H1 (cell line): ENCODE measurements at regions not wholly inside any gene's neighbourhood (a gene's known extent, or its start where the extent isn't known, plus 50 kb on each side); places are given as distances from the start of the nearest gene placed in this dataset.

ENCODE experiments used
- CTCF ChIA-PET: fragments of 300-600 bp; sonication (Branson Sonifier 250); formaldehyde crosslinking; loops from one replicate; lab custom pipeline; 2021; ENCODE audit not compliant: partially characterized antibody; lab: Charles Lee
- POLR2A ChIA-PET: fragments of 300-600 bp; sonication (Branson Sonifier 250); formaldehyde crosslinking; loops from one replicate; lab custom pipeline; 2021; ENCODE audit warnings: inconsistent platforms; ENCODE audit not compliant: partially characterized antibody; lab: Charles Lee
- DNase-seq, 2 experiments: peaks; one replicate each; pipeline versions ENCODE4 v3.0.0 to v3.0.0-alpha.2; 2010 to 2022; ENCODE audit warnings: low spot score in 2 of 2, low read depth in 1 of 2, mixed read lengths in 1 of 2
- FAIRE-seq: peaks from 2 replicates; lab custom pipeline; 2011; peaks lifted over from hg19 to GRCh38; lab: Jason Lieb, UNC
- H2AFZ ChIP-seq: 2 replicates; pipeline ENCODE4 v1.8.1; 2012; ENCODE audit warnings: low read length, inconsistent platforms
- H2AK5ac ChIP-seq: 2 replicates; pipeline ENCODE4 v1.6.1; 2013; ENCODE audit warnings: low read depth, low read length
- H2BK120ac ChIP-seq: replicated peaks from 2 replicates; pipeline ENCODE3; 2013; ENCODE audit warnings: low read depth, low read length, inconsistent platforms
- H2BK12ac ChIP-seq: 2 replicates; pipeline ENCODE4 v1.6.1; 2013; ENCODE audit warnings: low read depth, low read length
- H2BK15ac ChIP-seq: 2 replicates; pipeline ENCODE4 v1.6.1; 2013; ENCODE audit warnings: low read length
- H2BK20ac ChIP-seq: 2 replicates; pipeline ENCODE4 v1.6.1; 2013; ENCODE audit warnings: low read length
- H2BK5ac ChIP-seq: 2 replicates; pipeline ENCODE4 v1.6.1; 2013; ENCODE audit warnings: low read depth, low read length
- H3K14ac ChIP-seq: 2 replicates; pipeline ENCODE4 v1.6.1; 2013; ENCODE audit warnings: inconsistent platforms; ENCODE audit not compliant: insufficient read length
- H3K18ac ChIP-seq: 2 replicates; pipeline ENCODE4 v1.6.1; 2013; ENCODE audit warnings: low read length; ENCODE audit errors: extremely low read depth
- H3K23ac ChIP-seq: 2 replicates; pipeline ENCODE4 v1.6.1; 2013; ENCODE audit warnings: inconsistent platforms; ENCODE audit not compliant: insufficient read length
- H3K23me2 ChIP-seq: 2 replicates; pipeline ENCODE4 v1.6.1; 2013; ENCODE audit warnings: low read depth, low read length
- H3K27ac ChIP-seq: 2 replicates; pipeline ENCODE4 v1.6.1; 2011; ENCODE audit warnings: low read depth, low read length, inconsistent platforms
- H3K27me3 ChIP-seq, 4 experiments: replicated peaks in 1 of 4; 1 replicate in 1 of 4; 2 replicates in 3 of 4; pipeline versions ENCODE4 v1.6.1 to v1.8.1; 2011 to 2013; ENCODE audit warnings: low read length in 3 of 4, mild to moderate bottlenecking in 3 of 4, inconsistent platforms in 2 of 4, mixed read lengths in 2 of 4, moderate library complexity in 1 of 4; ENCODE audit not compliant: control insufficient read depth in 3 of 4, insufficient read depth in 3 of 4; ENCODE audit errors: extremely low read depth in 1 of 4
- H3K36me3 ChIP-seq, 4 experiments: 2 replicates each; pipeline versions ENCODE4 v1.6.1 to v1.8.1; 2011 to 2013; ENCODE audit warnings: mild to moderate bottlenecking in 4 of 4, low read length in 3 of 4, moderate library complexity in 2 of 4, control low read depth in 1 of 4, inconsistent platforms in 1 of 4; ENCODE audit not compliant: insufficient read depth in 4 of 4, control insufficient read depth in 2 of 4
- H3K4ac ChIP-seq: replicated peaks from 2 replicates; pipeline ENCODE3; 2013; ENCODE audit warnings: low read length, low read depth, mixed read lengths, inconsistent platforms; ENCODE audit not compliant: insufficient read length
- H3K4me1 ChIP-seq, 4 experiments: replicated peaks in 1 of 4; 1 replicate in 1 of 4; 2 replicates in 3 of 4; pipeline versions ENCODE4 v1.6.1 to v1.8.1; 2011 to 2013; ENCODE audit warnings: low read length in 3 of 4, inconsistent platforms in 2 of 4, mixed read lengths in 1 of 4; ENCODE audit not compliant: insufficient read depth in 4 of 4, control insufficient read depth in 3 of 4
- H3K4me2 ChIP-seq, 2 experiments: 2 replicates each; pipeline versions ENCODE4 v1.6.1 to v1.8.1; 2011 to 2013; ENCODE audit warnings: low read depth in 2 of 2, low read length in 2 of 2, control low read depth in 1 of 2, inconsistent platforms in 1 of 2, mild to moderate bottlenecking in 1 of 2; ENCODE audit not compliant: insufficient read depth in 1 of 2
- H3K4me3 ChIP-seq, 4 experiments: fragments of 200-600, 300-600 bp in 1 of 4; sonication (generic), shearing (Covaris generic), sonication (Bioruptor Twin) in 1 of 4; 2 replicates each; pipeline versions ENCODE4 v1.5.1 to v1.8.1; 2011 to 2016; ENCODE audit warnings: low read length in 4 of 4, low read depth in 3 of 4, control low read depth in 2 of 4, inconsistent platforms in 2 of 4, mild to moderate bottlenecking in 2 of 4, mixed read lengths in 1 of 4, moderate library complexity in 1 of 4; ENCODE audit not compliant: insufficient read depth in 2 of 4; ENCODE audit errors: extremely low read depth in 1 of 4
- H3K56ac ChIP-seq: replicated peaks from 2 replicates; pipeline ENCODE3; 2013; ENCODE audit warnings: low read depth, mild to moderate bottlenecking, mixed read lengths, low read length, inconsistent platforms; ENCODE audit not compliant: insufficient read length
- H3K79me1 ChIP-seq: 2 replicates; pipeline ENCODE4 v1.6.1; 2013; ENCODE audit warnings: low read depth, low read length, control low read depth
- H3K79me2 ChIP-seq, 2 experiments: 2 replicates each; pipeline versions ENCODE4 v1.6.1 to v1.8.1; 2012 to 2013; ENCODE audit warnings: low read length in 2 of 2, mild to moderate bottlenecking in 2 of 2, inconsistent platforms in 1 of 2; ENCODE audit not compliant: insufficient read depth in 2 of 2, control insufficient read depth in 1 of 2
- H3K9ac ChIP-seq, 4 experiments: replicated peaks in 1 of 4; 1 replicate in 1 of 4; 2 replicates in 3 of 4; pipeline versions ENCODE4 v1.6.1 to v1.8.1; 2011 to 2013; ENCODE audit warnings: low read depth in 3 of 4, low read length in 3 of 4, control low read depth in 2 of 4, mild to moderate bottlenecking in 2 of 4, moderate library complexity in 2 of 4, inconsistent platforms in 1 of 4; ENCODE audit errors: extremely low read depth in 1 of 4
- H3K9me3 ChIP-seq, 2 experiments: 2 replicates each; pipeline versions ENCODE4 v1.6.1 to v1.8.1; 2012 to 2013; ENCODE audit warnings: mild to moderate bottlenecking in 2 of 2, moderate library complexity in 2 of 2, control low read depth in 1 of 2, inconsistent platforms in 1 of 2, low read depth in 1 of 2, low read length in 1 of 2, mixed read lengths in 1 of 2; ENCODE audit not compliant: insufficient read depth in 2 of 2
- H4K20me1 ChIP-seq, 2 experiments: replicated peaks in 1 of 2; 2 replicates each; pipeline versions ENCODE3 to v1.8.1; 2011 to 2013; ENCODE audit warnings: inconsistent platforms in 2 of 2, low read length in 2 of 2, mild to moderate bottlenecking in 1 of 2; ENCODE audit not compliant: insufficient read depth in 2 of 2, control insufficient read depth in 1 of 2
- H4K5ac ChIP-seq: 2 replicates; pipeline ENCODE4 v1.6.1; 2013; ENCODE audit warnings: low read length, low read depth, mixed read lengths, inconsistent platforms; ENCODE audit not compliant: insufficient read length
- H4K8ac ChIP-seq: 2 replicates; pipeline ENCODE4 v1.8.0; 2013; ENCODE audit warnings: mild to moderate bottlenecking, moderate library complexity, low read length, inconsistent platforms; ENCODE audit not compliant: insufficient read depth; ENCODE audit errors: extremely low read depth
- H4K91ac ChIP-seq: replicated peaks from 2 replicates; pipeline ENCODE3; 2013; ENCODE audit warnings: low read length, mixed read lengths, inconsistent platforms; ENCODE audit not compliant: insufficient read length
- TAF1 ChIP-seq: IDR thresholded peaks from 2 replicates; pipeline ENCODE4 v1.6.1; 2011; ENCODE audit warnings: mild to moderate bottlenecking, low read depth, low read length
- WGBS, 2 experiments: shearing (Covaris generic) in 1 of 2; methylation state at CpG; one replicate each; pipeline versions ENCODE4 v1.1.6 to v1.1.7; 2013 to 2015; ENCODE audit warnings: low lambda C conversion rate in 2 of 2, mixed read lengths in 2 of 2, inconsistent platforms in 1 of 2, low coverage in 1 of 2, missing lambda C conversion rate in 1 of 2; ENCODE audit not compliant: insufficient replicate concordance in 2 of 2, insufficient coverage in 1 of 2, insufficient read length in 1 of 2; ENCODE audit errors: extremely low coverage in 1 of 2, missing lambda C conversion rate in 1 of 2; 5-methylcytosine and 5-hydroxymethylcytosine counted together
- TF ChIP-seq, protein P1 (sequence below): IDR thresholded peaks from 2 replicates; pipeline ENCODE4 v1.6.1; 2012; ENCODE audit warnings: inconsistent platforms

DNA sequence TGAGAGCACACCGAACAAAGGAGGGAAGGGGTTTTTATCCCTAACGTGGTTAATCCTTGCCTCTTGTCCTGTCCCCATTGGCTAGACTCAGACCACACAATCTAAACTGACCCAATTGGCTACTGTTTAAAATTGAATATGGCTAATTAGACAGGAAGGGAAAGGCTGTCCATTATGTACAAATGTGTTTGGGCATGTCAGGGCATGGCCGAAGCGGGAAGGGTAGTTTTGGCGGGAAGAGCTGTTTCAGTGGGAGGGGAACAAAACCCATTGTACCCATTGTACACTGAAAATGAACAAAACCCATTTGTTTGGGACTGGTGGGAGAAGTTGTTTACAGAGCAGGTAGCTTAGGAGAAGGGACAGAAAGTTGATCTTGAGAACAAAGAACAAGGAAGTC lies 330.9 kb upstream of the POU1F1 start:
- Histone ChIP-seq H3K4me3 (no peak overlapping the region), H3K9me3 (no peaks in the 10 kb centered on the region), H3K4ac (no peak overlapping the region), H4K20me1 (no peaks in the 10 kb centered on the region), H3K9ac (no peak overlapping the region), H2AK5ac (no peak overlapping the region), H2BK20ac (no peak overlapping the region), H3K79me2 (no peaks in the 10 kb centered on the region), H4K8ac (no peak overlapping the region), H4K5ac (no peak overlapping the region), H3K18ac (no peak overlapping the region), H3K4me1 (no peaks in the 10 kb centered on the region), H2BK15ac (no peak overlapping the region), H2BK120ac (no peak overlapping the region), H2BK5ac (peak overlapping the region; percentile 35; the same call in 1 of the 2 replicates), H3K36me3 (no peaks in the 10 kb centered on the region), H3K4me2 (no peak overlapping the region), H2AFZ (no peak overlapping the region), H3K27me3 (no peaks in the 10 kb centered on the region), H3K23me2 (peaks cover 1% of the 10 kb centered on the region; the same call in 1 of the 2 replicates), H3K79me1 (no peaks in the 10 kb centered on the region), H2BK12ac (no peak overlapping the region), H3K23ac (no peak overlapping the region), H3K14ac (no peak overlapping the region), H3K56ac (no peak overlapping the region), H4K91ac (no peak overlapping the region), H3K27ac (no peak overlapping the region)
- TF ChIP-seq, protein P1, sequence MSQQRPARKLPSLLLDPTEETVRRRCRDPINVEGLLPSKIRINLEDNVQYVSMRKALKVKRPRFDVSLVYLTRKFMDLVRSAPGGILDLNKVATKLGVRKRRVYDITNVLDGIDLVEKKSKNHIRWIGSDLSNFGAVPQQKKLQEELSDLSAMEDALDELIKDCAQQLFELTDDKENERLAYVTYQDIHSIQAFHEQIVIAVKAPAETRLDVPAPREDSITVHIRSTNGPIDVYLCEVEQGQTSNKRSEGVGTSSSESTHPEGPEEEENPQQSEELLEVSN = peak; percentile 67
- no peak for TF ChIP-seq TAF1
- FAIRE-seq = no peak
- DNase-seq = no peak
- WGBS, 2 experiments = 85% methylated on average over 5 of the region's 5 CpGs; no CpG with 5 or more reads in 1 of the 2 experiments
- ChIA-PET POLR2A (no interaction called here), CTCF (interaction anchor here (0.7 to 1.3 kb wide), 2 partner anchors 10 to 50 kb away, joined by 3 read pairs; no protein-coding TSS in a partner anchor)
